Adrenal gland (tissue), 9 donors: ENCODE measurements at regions not wholly inside any gene's neighbourhood (a gene's known extent, or its start where the extent isn't known, plus 50 kb on each side); places are given as distances from the start of the nearest gene placed in this dataset.

Source experiments
- DNase-seq, 7 donors: peaks; one replicate each; pipeline ENCODE4 v3.0.0-alpha.2; 2019 to 2020
- H3K27ac ChIP-seq, 5 donors: fragments of 200-600 bp; sonication (generic) in 4 of 5; 1 replicate in 3 of 5; 2 replicates in 2 of 5; pipeline versions ENCODE4 v1.5.1 to v1.8.0; 2016 to 2020; ENCODE audit warnings: mild to moderate bottlenecking in 1 of 5
- H3K27me3 ChIP-seq: fragments of 200-600 bp; 2 replicates; pipeline ENCODE4 v1.8.0; 2021
- H3K36me3 ChIP-seq, 2 donors: fragments of 200-600 bp; replicated peaks in 1 of 2; 1 replicate in 1 of 2; 2 replicates in 1 of 2; pipeline versions ENCODE4 v1.5.1 to v1.8.0; 2018 to 2022
- H3K4me1 ChIP-seq, 2 donors: fragments of 200-600 bp; replicated peaks in 1 of 2; 1 replicate in 1 of 2; 2 replicates in 1 of 2; pipeline versions ENCODE4 v1.5.1 to v1.8.0; 2018 to 2021
- H3K4me3 ChIP-seq, 4 donors: fragments of 200-600 bp; sonication (generic) in 3 of 4; one replicate each; pipeline ENCODE4 v1.5.1; 2016 to 2018
- H3K9me3 ChIP-seq, 3 donors: fragments of 200-600 bp; sonication (generic) in 1 of 3; replicated peaks in 1 of 3; 1 replicate in 2 of 3; 2 replicates in 1 of 3; pipeline versions ENCODE4 v1.5.1 to v1.8.0; 2016 to 2021
- CTCF ChIP-seq, 6 experiments: fragments of 450-650 bp in 4 of 6; fragments of 200-600 bp in 2 of 6; sonication (generic) in 1 of 6; IDR thresholded peaks; 1 replicate in 5 of 6; 2 replicates in 1 of 6; pipeline versions ENCODE4 v1.5.1 to v1.8.0; 2016 to 2021; ENCODE audit warnings: antibody characterized with exemption in 6 of 6, mild to moderate bottlenecking in 2 of 6, moderate library complexity in 1 of 6
- POLR2A ChIP-seq, 2 donors: fragments of 450-650 bp; IDR thresholded peaks; one replicate each; pipeline ENCODE4 v1.6.1; 2017; ENCODE audit warnings: antibody characterized with exemption in 2 of 2, mild to moderate bottlenecking in 2 of 2, moderate library complexity in 1 of 2
- WGBS, 4 donors: extraction: QIAGEN DNeasy Blood & Tissue Kit in 2 of 4; methylation state at CpG; one replicate each; pipeline versions ENCODE4 v1.1.5 to v1.1.7; 2013 to 2017; 5-methylcytosine and 5-hydroxymethylcytosine counted together
- intact Hi-C, 2 donors: fragments of 100-400 bp; cut with DNase I; formaldehyde crosslinking; loops; one replicate each; pipeline versions ENCODE4 v1.14.1 to v1.15.0; 2022 to 2023
- donor health status: healthy with polysubstance abuse.
- donor health status: Bipolar disorder and iron deficiency.
- donor health status: DM: yes; HTN: yes; CAD: no.
- donor health status: DM: no; HTN: no; CAD: no.
- donor health status: DM: no; HTN: no; CAD: no.

DNA sequence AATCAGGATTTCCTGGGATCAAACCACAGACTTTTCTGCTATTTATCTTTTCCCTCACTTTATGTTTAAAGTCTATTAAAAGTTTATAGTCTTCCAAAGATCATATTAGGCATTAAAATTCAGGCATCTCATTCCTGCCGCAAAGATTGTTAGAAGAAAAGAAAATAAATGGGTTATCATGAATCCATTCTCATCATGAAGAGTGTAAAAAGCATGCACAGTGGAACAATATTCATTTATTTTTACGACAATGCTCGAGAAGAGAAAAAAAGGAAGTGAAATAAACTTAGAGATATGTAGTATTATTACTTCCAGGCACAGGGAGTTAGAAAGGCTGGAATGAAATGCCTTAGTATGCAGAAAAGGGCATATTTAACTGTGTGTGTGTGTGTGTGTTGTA, 213.7 kb upstream of the PLSCR5 start:
- Histone ChIP-seq H3K4me3 (no peak overlapping the region), H3K36me3 (no peaks in the 10 kb centered on the region), H3K9me3 (no peaks in the 10 kb centered on the region), H3K27ac (no peak overlapping the region), H3K27me3 (no peaks in the 10 kb centered on the region), H3K4me1 (no peaks in the 10 kb centered on the region)
- 59 to 76% (median 65%) methylated on average over 3 of the region's 3 CpGs for WGBS, 4 donors
- intact Hi-C loops, result no loop called here
- no peak for TF ChIP-seq POLR2A (IDR thresholded peaks at IDR 0.05)
- TF ChIP-seq CTCF (IDR thresholded peaks at IDR 0.05), result no peak
- DNase-seq, result no peak

DNA sequence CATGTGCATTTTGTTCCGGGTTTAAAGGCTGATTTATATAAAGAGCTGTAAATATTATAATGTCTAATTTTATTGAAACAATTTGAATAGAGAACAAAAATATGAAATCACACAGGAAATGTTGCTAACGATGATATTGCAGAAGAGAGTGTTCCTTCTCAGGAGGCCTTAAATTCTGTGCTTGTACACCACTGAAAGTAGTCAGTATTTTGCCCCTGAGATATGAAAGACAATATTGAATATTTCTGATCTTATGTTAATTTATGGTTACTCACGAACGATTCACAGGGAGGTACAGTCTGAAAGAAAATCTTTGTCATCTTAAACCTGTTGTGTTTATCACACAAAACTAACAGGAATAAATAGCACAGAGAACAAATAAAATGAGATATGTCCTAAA, 213.2 kb upstream of the PLSCR5 start:
- H3K4me1 ChIP-seq, result no peaks in the 10 kb centered on the region
- no peaks in the 10 kb centered on the region for H3K9me3 ChIP-seq
- 47 to 59% (median 53%) methylated on average over 4 of the region's 4 CpGs for WGBS, 4 donors
- TF ChIP-seq CTCF (IDR thresholded peaks at IDR 0.05), result no peak
- no peak for TF ChIP-seq POLR2A (IDR thresholded peaks at IDR 0.05)
- no peak overlapping the region for H3K4me3 ChIP-seq
- H3K27me3 ChIP-seq, result no peaks in the 10 kb centered on the region
- DNase-seq, result no peak
- intact Hi-C loops, result no loop called here
- H3K27ac ChIP-seq, result no peak overlapping the region
- no peaks in the 10 kb centered on the region for H3K36me3 ChIP-seq

- Histone ChIP-seq H3K27ac (no peak overlapping the region), H3K27me3 (no peaks in the 10 kb centered on the region), H3K36me3 (no peaks in the 10 kb centered on the region), H3K9me3 (no peaks in the 10 kb centered on the region), H3K4me1 (no peaks in the 10 kb centered on the region), H3K4me3 (no peak overlapping the region)
- intact Hi-C loops, result no loop called here
- TF ChIP-seq CTCF (IDR thresholded peaks at IDR 0.05) (no peak), POLR2A (IDR thresholded peaks at IDR 0.05) (no peak)
- DNase-seq, result no peak
- 48 to 65% (median 51%) methylated on average over 2 of the region's 2 CpGs for WGBS, 4 donors
Observed at GRCh38 chr3:146817704-146818103, 212.6 kb upstream of the PLSCR5 start.

DNA sequence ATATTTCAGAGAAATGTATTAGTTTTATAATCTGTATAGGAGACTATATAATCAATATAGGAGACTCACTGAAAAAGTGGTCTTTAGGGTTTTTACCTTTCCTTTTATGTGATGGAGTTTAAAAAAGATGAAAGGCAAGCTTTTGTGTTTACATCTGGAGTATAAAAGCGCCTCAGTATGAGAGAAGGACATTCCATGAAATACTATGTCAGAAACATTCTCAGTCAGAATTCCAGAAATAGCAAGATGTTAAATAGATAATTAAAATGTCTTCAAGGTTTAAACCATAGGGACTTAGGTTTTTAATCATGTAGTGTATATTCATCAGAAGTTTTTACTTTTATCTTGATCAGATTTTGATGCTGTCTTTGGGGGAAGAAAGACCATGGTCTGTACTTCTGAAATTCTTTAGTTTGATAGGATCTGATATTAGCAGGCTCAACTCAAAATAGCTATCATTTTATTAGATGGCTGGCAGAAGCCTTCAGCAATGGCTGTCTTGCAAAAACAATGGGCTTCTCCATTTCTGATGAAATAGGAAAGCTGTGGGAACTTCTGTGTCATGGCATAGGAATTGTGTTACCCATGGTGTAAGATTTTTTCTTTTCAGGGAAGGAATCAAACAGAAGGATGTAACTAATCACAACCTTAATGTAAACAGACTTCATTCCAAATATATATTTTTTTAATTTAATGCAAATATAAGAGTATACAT, 209.6 kb upstream of the PLSCR5 start:
- intact Hi-C loops, result no loop called here
- no peak for DNase-seq
- Histone ChIP-seq H3K4me3 (no peak overlapping the region), H3K27me3 (no peaks in the 10 kb centered on the region), H3K27ac (no peak overlapping the region), H3K9me3 (no peaks in the 10 kb centered on the region), H3K36me3 (no peaks in the 10 kb centered on the region), H3K4me1 (no peaks in the 10 kb centered on the region)
- WGBS, 4 donors, result 62 to 77% (median 69%) methylated on average over 1 of the region's 1 CpG
- TF ChIP-seq POLR2A (IDR thresholded peaks at IDR 0.05) (no peak), CTCF (IDR thresholded peaks at IDR 0.05) (no peak)
